NCI-H524 (cell line): ENCODE measurements at regions not wholly inside any gene's neighbourhood (a gene's known extent, or its start where the extent isn't known, plus 50 kb on each side); places are given as distances from the start of the nearest gene placed in this dataset.
A peak's percentile ranks its signal among the peaks of the same experiment; 100 is the strongest.
"Not testable (repeated sequence)": the region's sequence is repeated elsewhere in the genome, so short reads cannot be mapped to it uniquely, and the experiment has no call there.

Source experiments
- DNase-seq, 2 experiments: peaks; one replicate each; lab custom pipeline; 2025; lab: John Stamatoyannopoulos, UW

DNA sequence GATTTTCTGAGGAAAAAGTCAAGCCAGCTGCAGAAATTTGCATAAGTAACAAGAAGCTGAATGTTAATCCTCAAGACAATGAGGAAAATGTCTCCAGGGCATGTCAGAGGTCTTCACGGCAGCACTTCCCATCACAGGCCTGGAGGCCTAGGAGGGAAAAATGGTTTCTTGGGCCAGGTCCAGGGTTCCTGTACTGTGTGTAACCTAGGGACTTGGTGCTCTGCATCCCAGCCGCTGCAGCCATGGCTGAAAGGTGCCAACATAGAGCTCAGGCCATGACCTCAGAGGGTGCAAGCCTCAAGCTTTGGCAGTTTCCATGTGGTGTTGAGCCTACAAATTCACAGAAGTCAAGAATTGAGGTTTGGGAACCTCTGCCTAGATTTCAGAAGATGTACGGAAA, 144.1 kb downstream of the AKR1D1 start:
- DNase-seq: not testable (repeated sequence)

DNA sequence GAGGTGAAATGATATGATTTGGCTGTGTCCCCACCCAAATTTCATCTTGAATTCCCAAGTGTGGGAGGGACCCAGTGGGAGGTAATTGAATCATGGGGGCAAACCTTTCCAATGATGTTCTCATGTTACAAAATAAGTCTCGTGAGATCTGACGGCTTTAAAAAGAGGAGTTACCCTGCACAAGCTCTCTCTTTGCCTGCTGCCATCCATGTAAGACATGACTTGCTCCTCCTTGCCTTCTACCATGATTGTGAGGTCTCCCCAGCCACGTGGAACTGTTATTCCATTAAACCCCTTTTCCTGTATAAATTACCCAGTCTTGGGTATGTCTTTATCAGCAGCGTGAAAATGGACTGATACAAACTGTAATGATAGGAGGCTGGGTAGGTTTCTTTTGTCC, 145.1 kb downstream of the AKR1D1 start:
- not testable (repeated sequence) for DNase-seq

DNA sequence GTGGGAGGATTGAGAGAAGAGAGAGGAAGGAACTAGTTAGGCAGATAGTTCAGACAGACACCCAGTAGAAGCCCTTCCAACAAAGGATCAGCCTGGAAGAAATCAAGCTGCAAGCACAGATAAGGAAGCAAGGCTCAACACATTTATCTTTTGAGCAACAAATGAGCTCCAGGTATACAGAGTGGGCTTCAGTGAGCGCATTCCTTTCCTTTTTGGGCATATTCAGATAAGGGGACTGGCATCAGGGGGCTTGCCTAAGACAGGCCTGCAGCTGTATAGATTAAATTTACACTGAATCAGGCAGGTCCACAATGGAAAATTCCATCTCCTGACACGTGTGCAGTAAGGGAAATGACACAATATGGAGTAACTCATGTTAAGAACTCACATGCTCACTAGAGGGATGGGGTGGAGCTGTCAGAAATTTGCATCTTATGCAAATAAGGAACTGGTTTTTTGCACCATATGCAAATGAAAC, 147.2 kb downstream of the AKR1D1 start:
- DNase-seq: no peak

DNA sequence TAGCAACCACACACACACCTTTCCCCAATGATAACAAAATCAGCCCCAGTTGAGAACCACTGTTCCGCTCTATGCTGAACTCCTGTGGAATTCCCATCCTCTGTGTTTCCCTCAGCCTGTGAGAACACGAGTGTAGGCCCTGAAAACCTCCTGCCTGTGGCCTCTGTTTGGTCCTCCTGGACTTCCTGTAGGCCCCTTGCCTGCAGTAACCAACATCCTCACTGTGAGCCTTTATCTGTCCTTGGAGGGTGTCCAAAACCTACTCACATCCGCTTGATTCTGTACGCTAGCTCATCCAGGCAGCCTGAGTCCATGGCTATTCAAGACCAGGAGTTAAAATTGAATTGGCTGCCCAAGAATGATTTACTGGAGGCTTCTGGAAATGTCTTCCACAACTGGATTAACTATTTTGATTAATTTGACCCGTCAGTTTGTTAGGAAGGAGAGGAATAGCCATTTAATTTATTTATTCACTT, 149.8 kb downstream of the AKR1D1 start:
- peak in 1 of 2 experiments; percentile 54 for DNase-seq

DNA sequence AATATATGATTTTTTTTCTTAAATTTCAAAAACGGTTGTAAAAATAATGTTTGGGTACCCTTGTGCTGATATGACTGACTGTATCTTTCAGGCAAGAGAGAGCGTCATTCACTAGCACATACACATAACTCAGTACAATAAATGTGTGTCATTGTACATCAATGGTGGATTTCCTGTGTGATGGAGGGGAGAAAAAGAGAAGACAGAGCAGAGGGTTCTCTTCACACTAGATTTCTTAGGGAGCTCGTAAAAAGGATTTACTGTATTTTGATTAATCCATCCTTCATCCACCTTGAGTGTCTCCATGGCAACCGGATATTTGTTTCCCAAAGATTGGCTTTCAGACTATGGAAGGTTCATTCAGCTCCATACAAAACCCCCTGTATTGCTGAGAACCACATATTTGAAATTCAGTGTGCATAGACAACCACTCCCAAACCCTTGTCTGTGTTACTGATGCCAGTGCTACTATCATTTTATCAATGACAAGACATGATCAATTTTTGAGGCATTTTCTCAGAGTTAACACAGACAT, 150.6 kb downstream of the AKR1D1 start:
- peak; percentile 12 to 70 for DNase-seq

DNA sequence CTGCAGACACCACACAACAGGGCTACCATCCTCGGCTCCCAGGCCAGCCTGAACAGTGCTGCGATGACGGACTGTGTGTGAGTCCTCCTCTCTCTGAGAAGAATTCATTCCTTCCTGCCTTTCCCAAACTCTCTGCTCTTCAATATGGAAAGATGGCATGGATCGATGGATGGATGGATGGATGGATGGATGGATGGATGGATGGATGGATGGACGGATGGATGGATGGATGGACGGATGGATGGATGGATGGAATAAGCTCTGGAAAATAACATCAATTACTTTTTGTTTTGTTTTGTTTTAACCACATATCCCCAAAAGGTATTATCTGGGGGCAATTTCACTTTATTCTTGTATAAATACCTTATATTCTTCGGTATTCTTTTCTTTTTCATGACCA, 151.9 kb downstream of the AKR1D1 start:
- no peak for DNase-seq

DNA sequence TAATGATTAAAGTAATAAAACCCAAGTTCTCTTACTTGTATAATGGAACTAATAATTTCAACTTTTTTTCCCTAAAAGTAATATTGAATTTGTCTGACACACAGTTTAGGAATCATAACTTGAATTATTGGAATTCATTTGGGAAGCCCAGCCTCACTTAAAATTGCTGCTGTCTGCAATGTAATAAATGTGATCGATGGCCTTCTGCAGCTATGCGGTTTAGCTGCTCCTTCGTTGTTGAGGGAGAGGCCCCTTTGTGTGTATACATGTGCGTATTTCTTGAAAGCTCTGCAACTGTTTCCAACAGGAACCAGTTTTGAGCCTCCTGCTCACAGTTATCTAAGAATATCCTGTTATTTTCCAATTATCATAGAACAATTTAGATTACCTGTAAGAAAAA, 152.5 kb downstream of the AKR1D1 start:
- DNase-seq: no peak

DNA sequence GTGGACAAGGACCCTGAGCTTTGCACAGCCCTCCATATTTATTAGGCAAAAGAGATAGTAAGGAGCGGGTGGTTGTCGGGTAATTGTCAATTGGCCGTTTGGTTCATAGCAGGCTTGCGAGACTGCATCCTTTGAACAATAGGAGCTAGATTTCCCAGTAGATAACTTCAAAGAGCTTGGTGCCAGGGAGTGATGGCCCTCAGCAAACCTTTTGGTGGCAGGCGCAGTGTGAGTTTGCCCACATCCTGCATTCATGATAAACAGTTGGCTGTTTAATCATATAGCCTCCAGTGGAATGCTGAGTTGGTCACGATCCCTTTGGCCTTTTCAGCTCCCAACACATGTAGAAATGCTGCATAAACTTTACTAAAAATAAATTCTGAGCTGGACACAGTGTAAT, 156.9 kb downstream of the AKR1D1 start:
- DNase-seq: no peak

DNA sequence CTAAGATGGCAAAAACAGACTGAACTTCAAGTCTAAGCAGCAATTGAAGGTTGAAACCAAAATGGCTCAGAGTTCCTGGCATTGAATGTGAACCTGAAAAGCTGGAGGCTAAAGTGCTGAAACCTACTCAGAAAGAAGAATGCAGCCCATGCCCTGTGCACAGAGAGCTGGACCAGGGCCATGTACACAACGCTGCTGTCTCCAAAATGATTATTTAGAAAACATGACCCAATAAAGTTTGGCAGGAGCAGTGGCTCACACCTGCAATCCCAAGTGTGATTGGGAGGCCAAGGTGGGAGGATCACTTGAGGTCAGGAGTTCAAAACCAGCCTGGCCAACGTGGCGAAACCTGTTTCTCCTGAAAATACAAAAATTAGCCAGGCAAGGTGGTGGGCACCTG, 158.9 kb downstream of the AKR1D1 start:
- DNase-seq: no peak

DNA sequence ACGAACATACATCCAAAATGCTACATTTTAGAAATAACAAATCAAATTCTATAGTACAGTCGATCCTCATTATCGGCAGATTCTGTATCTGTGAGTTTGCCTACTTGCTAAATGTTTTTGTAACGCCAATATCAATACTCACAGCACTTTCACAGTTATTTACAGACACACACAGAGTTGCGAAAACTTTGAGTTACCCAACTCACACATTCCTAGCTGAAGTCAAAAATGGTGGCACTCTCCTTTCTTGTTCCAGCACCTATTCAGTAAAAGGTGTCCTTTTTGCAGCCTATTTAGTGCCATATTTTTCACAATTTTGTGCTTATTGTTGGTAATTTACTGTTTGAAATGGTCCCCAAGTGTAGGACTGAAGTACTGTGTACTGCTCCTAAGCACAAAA, 161.7 kb downstream of the AKR1D1 start:
- DNase-seq: no peak

DNA sequence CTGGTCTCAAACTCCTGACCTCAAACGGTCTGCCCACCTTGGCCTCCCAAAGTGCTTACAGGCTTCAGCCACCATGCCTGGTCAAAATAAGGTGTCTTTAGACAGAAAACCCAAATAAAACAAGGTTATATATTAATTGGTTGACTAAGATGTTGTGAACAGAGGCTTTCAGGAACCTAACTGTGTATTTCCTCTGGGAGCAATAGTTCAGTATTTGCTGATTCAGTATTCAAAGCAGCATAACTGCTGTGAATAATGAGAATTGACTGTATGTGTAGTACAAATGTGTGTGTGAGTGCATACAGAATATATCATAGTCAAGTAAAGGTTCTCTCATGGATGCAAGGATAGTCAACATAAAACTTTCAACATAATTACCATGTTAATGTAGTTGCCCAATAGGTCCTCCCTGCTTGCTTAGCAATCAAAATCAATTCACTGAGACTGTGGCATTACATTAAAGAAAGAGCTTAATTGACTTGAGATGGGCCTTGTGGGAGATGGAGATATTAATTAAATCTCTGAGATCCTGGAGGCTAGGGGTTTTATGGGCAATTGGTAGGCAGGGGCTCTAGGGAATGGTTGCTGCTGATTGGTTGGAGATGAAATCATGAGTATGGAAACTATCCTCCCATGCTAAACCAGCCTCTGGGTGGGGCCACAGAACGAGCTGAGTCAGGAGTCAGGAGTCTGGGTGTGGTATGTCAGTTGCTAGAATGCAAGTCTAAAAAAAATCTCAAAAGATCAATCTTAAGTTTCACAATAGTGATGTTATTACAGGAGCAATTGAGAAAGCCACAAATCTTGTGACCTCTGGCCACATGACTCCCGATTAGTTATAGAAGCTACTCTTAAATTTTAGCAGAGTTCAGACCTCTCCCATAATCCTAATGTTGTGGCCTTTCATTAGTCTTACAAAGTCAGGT, 162.7 kb downstream of the AKR1D1 start:
- no peak for DNase-seq

DNA sequence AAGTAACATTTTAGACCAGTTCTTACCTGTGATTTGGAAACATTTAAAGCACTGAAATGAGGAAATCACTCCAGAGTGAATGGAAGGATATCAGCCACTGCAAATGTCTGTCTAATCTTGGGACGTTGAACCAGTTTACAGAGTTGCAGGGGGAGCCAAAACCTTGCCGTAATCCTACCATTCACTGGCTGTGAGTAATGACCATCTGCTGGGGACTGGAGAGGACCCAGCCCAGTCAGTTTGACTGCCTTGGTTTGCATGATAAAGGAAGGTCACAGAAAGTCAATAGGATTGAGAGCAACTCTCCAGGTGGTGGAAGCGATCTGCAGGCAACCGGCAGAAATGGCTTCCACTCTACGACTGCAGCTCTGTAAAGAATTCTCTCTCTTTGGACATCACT, 167.2 kb downstream of the AKR1D1 start:
- DNase-seq: peak; percentile 90 to 95

DNA sequence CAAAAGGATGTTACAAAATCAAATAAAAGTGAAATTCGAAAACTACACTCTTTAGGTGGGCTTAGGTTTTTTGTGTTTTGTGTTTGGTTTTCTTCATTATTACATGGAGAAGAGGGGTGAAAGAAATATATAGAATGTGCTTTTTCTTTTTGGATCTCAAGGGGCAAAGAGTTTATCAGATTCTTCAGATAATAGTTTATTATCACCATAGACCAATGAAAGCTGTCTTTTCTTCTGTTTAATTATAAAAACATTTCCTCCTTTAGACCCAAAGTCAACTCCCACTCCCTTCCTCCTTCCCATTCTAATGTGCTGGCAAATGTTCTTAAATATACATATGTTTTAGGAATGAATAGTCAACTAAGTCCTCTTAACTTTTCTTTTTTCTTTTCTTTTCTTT, 167.6 kb downstream of the AKR1D1 start:
- DNase-seq: no peak

DNA sequence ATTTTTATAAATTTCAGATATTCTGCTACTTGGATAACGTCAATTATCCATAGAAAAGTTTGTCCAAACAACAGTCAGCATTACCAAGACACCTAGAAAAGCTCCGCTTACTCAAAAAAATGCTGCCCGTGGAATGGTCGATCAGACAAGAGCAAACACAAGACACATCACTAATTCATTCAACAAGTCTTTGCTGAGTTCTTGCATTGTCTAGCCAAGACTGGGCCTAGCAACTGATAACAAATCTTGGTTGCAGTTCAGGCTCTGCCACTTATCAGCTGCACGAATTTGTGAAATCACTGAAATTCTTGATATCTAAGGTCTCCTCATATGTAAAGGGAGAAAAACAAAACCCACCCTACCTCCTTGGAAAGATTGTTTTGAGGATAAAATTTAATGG, 168.3 kb downstream of the AKR1D1 start:
- no peak for DNase-seq

DNA sequence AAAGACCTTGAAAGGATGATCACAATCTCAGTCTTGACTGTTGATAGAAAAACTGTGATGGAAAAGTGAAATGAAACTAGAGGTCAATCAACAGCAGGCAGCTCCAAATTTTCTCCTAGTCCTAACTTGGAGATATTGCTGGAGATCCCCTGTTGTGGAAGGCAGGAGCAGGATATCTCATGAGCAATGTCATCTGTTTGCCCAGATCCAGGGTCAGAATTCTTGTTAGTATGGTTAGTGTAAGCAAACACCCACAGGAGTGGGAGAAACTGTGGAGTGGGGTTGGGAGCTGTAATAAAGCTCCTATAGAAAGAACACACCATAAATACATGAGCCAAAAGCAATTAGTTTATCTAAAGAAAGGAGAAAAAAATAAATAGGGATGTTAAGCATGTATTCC, 169.0 kb downstream of the AKR1D1 start:
- no peak for DNase-seq

DNA sequence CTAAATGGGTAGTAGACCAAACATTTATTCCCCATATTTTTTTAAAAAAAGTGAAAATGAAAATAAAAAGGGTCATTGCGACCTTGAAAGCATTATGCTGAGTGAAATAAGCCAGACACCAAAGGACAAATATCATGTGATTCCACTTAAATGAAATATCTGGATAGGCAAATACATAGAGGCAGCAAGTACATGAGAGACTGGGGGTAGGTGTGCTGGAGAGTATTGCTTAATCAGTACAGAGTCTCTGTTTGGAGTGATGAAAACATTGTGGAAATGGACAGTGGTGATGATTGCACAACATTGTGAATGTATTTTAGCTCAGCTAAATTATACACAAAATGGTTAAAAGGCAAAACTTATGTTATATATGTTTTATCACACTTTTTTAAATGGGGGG, 169.4 kb downstream of the AKR1D1 start:
- DNase-seq: no peak

DNA sequence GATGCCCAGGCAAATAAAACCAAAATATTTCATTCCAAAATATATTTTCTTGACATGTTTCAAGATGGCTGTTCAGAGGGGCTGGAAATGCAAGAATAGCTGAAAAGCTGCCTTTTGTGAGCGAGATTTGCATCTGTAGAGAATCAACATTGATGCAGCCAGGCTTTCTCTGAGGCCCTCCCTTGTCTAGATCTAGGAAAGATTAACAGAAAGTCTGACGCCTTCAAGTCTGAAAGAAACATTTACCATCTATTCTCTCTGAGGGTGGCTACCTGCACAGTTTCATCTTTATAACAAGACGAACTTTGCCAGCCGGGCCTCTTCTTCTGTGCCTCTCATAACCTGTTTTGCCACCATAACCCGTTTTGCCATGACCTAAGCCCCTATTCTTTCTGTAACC, 170.2 kb downstream of the AKR1D1 start:
- no peak for DNase-seq

DNA sequence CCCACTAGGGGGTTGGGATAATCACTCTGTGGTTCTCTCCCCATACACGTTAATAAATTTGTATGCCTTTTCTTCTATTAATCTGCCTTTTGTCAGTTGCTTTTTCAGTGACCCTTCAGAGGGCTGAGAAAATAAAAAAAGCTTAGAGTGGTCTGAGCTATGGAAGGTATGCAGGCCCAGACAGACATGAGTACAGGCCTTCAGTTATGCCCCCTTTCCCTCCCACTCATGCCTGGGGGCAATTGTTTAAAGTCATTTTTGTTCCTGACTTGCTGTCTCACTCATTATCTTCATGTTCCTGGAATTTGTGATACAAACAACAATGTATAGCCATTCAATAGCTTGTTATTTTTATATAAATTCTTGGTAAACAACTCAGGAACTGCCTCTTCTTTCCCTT, 170.8 kb downstream of the AKR1D1 start:
- DNase-seq: no peak

DNA sequence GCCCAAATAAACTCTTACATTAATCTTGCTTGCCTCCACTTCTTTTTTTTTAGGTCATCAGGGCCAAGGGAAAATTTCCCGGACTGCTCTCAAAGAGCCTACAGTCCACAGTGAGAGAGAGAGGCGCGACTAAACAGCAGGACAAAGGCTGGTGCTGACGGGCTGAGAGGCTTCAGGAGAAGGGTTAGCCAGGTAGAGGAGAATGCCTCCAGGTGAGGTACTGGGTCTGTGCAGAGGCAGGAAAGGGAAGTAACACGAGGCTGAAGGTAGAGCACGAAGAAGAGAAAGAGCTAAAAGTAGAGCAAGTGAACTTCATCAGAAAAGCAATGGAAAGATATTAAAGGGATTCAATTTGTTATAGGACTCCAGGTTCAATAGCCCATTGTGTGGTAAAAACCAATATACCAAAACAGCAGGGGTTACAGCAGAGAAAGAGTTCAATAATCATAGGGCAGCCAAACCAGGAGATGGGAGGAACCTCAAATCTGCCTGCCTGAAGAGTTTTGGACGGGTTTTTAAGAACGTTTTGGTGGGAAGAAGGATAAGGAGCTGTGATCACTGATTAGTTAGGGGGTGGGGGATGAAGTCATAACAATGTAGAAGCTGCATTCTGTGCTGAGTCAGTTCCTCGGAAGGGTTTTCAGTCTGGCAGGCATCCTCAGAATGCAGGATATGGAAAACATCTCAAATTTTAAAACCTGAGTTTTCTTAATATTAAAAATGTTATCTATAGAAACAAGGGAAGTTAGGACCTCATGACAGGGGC, 171.5 kb downstream of the AKR1D1 start:
- no peak for DNase-seq

DNA sequence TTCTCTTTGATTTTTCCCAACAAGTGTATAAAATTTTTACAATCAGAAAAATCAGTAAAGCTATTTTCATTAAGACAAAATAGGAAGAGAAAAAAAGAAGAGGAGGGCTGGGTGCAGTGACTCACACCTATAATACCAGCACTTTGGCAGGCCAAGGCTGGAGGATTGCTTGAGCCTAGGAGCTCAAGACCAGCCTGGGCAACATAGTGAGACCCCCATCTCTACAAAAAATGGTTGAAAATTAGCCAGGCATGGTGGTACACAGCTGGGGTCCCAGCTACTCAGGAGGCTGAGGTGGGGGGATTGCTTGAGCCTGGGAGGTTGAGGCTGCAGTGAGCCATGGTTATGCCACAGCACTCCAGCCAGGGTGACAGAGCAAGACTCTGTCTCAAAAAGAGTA, 172.3 kb downstream of the AKR1D1 start:
- DNase-seq: no peak

DNA sequence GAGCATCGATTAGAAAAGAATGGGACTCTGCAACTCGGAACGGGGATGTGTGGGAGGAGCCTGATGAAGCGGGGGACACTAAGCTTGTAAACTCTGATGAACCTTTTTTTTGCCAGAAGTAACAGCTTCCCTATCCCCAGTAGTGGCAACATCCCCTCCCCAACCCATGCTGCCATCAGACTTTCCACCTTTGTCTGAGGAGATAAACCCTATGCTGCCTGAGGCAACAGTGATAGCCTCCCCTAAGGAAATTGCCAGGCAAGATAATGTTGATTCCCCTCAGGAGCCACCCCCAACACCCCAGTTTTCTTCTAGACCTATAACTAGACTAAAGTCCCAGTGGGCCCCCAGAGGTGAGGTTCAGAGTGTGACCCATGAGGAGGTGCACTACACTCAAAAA, 173.7 kb downstream of the AKR1D1 start:
- no peak for DNase-seq

DNA sequence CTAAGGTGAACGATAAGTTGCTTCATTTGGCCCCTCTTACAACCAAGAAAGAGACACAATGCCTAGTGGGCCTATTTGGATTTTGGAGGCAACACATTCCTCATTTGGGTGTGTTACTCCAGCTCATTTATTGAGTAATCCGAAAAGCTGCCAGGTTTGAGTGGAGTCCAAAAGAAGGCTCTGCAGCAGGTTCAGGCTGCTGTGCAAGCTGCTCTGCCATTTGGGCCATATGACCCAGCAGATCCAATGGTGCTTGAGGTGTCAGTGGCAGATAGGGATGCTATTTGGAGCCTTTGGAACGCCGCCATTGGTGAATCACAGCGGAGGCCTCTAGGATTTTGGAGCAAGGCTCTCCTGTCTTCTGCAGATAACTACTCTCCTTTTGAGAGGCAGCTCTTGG, 176.4 kb downstream of the AKR1D1 start:
- not testable (repeated sequence) for DNase-seq

DNA sequence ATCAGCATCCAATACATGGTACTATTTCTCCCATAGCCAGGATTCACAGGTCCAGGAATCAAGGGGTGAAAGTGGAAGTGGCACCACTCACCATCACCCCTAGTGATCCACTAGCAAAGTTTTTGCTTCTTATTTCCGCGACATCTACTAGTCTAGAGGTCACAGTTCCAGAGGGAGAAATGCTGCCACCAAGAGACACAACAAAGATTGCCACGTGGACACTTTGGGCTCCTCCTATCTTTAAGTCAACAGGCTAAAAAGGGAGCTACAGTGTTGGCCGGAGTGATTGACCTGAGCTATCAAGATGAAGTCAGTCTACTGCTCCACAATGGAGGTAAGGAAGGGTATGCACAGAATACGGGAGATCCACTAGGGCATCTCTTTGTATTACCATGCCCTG, 178.2 kb downstream of the AKR1D1 start:
- no peak for DNase-seq
